ENCODE measurements at regions not wholly inside any gene's neighbourhood (a gene's known extent, or its start where the extent isn't known, plus 50 kb on each side); places are given as distances from the start of the nearest gene placed in this dataset.

DNA sequence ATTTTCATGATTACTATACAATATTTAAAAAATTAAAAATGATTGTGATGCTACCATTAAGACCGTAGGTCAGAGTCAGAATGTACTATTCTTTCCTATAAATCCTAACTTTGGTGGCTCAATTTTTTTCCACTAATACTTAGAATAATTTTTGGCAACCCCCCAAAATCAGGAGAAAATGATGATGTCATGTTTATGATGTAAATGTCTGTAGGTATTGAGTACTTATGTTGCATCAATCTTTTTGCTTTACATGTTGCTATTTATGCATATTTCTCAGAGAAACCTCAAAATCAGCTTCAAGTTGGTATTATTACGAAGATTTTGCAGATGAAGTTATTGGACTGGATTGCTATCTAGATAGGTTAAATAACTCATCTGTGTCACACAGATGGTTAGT is 371.2 kb downstream of the ADGRL2 start:
- intact Hi-C loops (cut with micrococcal nuclease) = no loop called here
- H3K36me3 Mint-ChIP-seq (ENCODE audit: low read depth) = no peaks in the 10 kb centered on the region
- H3K27me3 Mint-ChIP-seq (ENCODE audit: low read depth) = no peaks in the 10 kb centered on the region
- H3K4me1 Mint-ChIP-seq (ENCODE audit: low read depth) = no peaks in the 10 kb centered on the region
- no peak for DNase-seq (ENCODE audit: low spot score)
- peaks cover 8% of the 10 kb centered on the region for H3K9me3 Mint-ChIP-seq
- no peak overlapping the region for H3K27ac Mint-ChIP-seq
- H3K4me3 Mint-ChIP-seq (ENCODE audit: low read depth) = no peak overlapping the region

DNA sequence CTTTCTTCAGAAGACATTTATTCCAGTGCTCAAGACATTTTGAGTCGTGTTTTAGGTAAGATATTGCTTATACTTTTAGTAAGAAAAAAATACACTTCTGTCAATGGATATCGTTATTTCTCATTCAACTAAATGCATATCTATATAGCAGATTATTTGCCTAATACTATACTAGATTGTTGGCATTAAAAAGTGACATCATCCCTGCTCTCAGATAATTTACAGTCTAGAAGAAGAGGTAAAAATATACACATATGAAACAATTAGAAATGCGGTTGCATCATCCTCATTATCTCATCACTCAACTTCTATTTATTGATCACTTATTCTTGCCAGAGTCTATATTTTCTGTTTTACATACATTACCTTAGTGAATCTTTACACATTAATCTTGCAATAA is 367.7 kb downstream of the ADGRL2 start:
- H3K36me3 Mint-ChIP-seq (ENCODE audit: low read depth) = no peaks in the 10 kb centered on the region
- no peak for DNase-seq (ENCODE audit: low spot score)
- peaks cover 6% of the 10 kb centered on the region for H3K9me3 Mint-ChIP-seq
- H3K27ac Mint-ChIP-seq = no peak overlapping the region
- intact Hi-C loops (cut with micrococcal nuclease) = no loop called here
- no peak overlapping the region for H3K4me3 Mint-ChIP-seq (ENCODE audit: low read depth)
- no peaks in the 10 kb centered on the region for H3K27me3 Mint-ChIP-seq (ENCODE audit: low read depth)
- H3K4me1 Mint-ChIP-seq (ENCODE audit: low read depth) = no peaks in the 10 kb centered on the region

DNA sequence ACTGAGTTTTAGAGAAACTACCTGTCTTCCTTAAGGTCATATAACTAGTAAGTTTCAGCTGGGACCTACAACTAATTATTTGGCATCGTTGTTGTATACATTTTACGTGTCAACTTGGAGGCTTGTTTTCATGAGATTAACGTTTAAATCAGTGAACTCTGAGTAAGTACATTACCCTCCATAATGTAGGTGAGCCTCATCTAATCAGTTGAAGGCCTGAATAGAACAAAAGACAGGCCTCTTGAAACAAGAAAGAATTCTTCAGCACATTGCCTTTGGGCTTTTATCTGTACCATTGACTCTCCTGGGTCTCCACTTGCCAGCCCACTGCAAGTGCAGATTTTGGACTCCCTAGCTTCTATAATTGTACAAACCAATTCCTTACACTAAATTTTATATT is 364.6 kb downstream of the ADGRL2 start:
- DNase-seq (ENCODE audit: low spot score) = no peak
- Mint-ChIP-seq H3K4me1 (ENCODE audit: low read depth) (peaks cover 18% of the 10 kb centered on the region), H3K27ac (no peak overlapping the region)

DNA sequence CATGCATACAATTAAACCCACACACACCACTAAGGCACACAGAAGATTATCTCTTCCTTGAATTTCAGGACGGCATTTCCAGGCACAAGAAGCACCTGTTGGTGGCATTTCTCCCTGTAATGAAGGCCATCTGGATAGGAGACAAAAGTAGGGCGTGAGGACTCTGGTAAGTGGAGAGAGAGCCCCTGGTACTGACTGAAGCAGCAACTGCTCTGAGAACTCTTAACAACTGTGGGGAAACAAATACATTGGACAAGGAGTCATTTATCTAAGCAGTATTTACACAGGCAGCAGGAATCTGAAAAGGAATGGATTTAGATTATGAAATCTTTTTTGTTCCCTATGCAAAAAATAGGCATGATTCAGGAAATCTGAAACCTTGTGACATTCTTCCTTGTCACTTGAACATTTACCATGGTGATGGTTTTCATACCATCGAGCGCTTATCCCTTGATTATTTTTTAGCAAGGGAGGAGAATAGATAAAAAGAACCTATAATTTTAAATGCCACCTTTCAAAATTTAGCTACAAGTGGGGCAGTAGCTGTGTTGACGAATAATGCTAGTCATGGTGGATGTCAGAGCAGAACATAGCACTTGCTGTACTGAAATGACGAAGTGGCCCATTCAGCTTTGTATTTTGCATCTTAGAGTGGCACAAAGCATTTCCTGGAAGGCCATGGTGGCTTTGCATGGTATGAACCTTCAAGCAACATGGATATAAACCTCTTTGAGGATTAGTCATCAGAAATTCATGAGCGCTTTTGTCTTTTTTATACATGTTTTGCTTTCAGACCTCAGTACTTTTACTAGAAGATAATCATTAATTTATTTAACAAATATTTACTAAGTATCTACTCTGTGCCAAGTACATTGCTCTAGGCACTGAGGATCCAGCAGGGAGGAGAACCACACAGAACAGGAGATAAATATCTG is 362.0 kb downstream of the ADGRL2 start:
- H3K4me1 Mint-ChIP-seq (ENCODE audit: low read depth) = peaks cover 18% of the 10 kb centered on the region
- no peak overlapping the region for H3K27ac Mint-ChIP-seq
- no peak overlapping the region for H3K4me3 Mint-ChIP-seq (ENCODE audit: low read depth)
- intact Hi-C loops (cut with micrococcal nuclease) = no loop called here
- DNase-seq (ENCODE audit: low spot score) = no peak
- H3K27me3 Mint-ChIP-seq (ENCODE audit: low read depth) = no peaks in the 10 kb centered on the region
- no peaks in the 10 kb centered on the region for H3K36me3 Mint-ChIP-seq (ENCODE audit: low read depth)
- H3K9me3 Mint-ChIP-seq = no peaks in the 10 kb centered on the region

More for the DNA sequence above, 364.6 kb downstream of the ADGRL2 start:
- H3K27me3 Mint-ChIP-seq (ENCODE audit: low read depth) = no peaks in the 10 kb centered on the region
- no peaks in the 10 kb centered on the region for H3K9me3 Mint-ChIP-seq
- no peaks in the 10 kb centered on the region for H3K36me3 Mint-ChIP-seq (ENCODE audit: low read depth)
- intact Hi-C loops (cut with micrococcal nuclease) = no loop called here
- H3K4me3 Mint-ChIP-seq (ENCODE audit: low read depth) = no peak overlapping the region

DNA sequence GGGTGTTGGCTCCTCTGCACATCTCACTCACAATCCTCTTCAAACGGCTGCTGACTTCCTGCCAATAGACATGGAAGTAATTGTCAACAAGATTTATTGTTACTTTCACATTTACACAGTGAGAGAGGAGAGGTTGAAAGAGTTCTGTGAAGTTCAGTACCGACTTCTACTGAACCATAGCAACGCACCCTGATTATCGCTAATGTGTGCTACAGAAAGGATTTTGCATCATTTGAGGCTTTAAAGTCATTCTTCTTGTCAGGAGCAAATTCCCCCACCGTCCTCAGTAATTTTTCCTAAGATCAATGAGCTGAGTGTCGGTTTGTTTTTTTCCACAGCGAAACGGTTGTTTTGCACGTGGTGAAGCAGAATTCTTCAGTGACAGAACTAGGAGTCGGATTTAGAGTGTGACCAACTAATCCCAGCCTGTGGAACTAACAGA is 361.0 kb downstream of the ADGRL2 start:
- Mint-ChIP-seq H3K4me3 (ENCODE audit: low read depth) (peak overlapping the region; percentile 51), H3K27me3 (ENCODE audit: low read depth) (no peaks in the 10 kb centered on the region), H3K9me3 (no peaks in the 10 kb centered on the region), H3K36me3 (ENCODE audit: low read depth) (no peaks in the 10 kb centered on the region), H3K4me1 (ENCODE audit: low read depth) (peaks cover 18% of the 10 kb centered on the region), H3K27ac (peak overlapping the region; percentile 28)
- DNase-seq (ENCODE audit: low spot score) = no peak
- intact Hi-C loops (cut with micrococcal nuclease) = no loop called here

DNA sequence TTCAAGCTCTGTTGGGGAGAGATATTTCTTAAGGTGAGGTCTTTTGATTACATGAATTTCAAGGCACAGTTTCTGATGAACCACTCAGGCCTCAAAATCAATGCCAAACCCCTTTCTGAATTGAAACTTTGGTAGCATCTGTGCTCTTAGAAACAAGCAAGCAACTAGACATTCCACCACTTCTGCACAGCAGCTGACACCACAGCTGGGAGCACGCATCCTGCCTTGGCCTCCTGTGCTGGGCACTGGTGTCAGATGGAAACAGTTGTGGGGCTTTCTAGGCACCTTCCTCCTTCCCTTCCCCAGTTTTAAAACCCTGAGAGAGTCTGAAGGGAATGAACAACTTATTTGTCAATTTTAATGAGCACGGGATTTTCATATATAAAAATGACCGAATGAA is 360.2 kb downstream of the ADGRL2 start:
- Mint-ChIP-seq H3K27me3 (ENCODE audit: low read depth) (no peaks in the 10 kb centered on the region), H3K27ac (no peak overlapping the region), H3K9me3 (no peaks in the 10 kb centered on the region), H3K36me3 (ENCODE audit: low read depth) (no peaks in the 10 kb centered on the region), H3K4me3 (ENCODE audit: low read depth) (no peak overlapping the region), H3K4me1 (ENCODE audit: low read depth) (peaks cover 18% of the 10 kb centered on the region)
- no peak for DNase-seq (ENCODE audit: low spot score)
- intact Hi-C loops (cut with micrococcal nuclease) = no loop called here

DNA sequence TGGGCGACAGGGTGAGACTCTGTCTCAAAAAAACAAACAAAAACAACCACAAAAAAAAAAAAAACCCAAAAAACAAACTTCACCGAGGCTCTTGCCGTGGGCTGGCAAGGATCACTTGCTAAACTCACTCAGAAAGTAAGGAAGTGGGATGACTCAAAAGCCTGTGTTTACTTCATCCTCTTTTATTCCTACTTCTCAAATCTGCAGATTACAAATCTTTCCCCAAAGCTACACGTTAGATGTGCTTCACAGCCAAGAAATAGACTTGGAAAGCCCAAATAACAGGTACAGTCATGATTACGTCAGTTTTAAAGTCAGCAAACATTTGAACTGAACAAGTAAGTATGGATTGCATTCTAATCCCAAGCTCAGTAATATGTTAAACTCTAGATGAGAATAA is 359.3 kb downstream of the ADGRL2 start:
- intact Hi-C loops (cut with micrococcal nuclease) = no loop called here
- Mint-ChIP-seq H3K27ac (no peak overlapping the region), H3K4me1 (ENCODE audit: low read depth) (peaks cover 18% of the 10 kb centered on the region), H3K9me3 (no peaks in the 10 kb centered on the region), H3K4me3 (ENCODE audit: low read depth) (no peak overlapping the region), H3K36me3 (ENCODE audit: low read depth) (no peaks in the 10 kb centered on the region), H3K27me3 (ENCODE audit: low read depth) (no peaks in the 10 kb centered on the region)
- DNase-seq (ENCODE audit: low spot score) = no peak

DNA sequence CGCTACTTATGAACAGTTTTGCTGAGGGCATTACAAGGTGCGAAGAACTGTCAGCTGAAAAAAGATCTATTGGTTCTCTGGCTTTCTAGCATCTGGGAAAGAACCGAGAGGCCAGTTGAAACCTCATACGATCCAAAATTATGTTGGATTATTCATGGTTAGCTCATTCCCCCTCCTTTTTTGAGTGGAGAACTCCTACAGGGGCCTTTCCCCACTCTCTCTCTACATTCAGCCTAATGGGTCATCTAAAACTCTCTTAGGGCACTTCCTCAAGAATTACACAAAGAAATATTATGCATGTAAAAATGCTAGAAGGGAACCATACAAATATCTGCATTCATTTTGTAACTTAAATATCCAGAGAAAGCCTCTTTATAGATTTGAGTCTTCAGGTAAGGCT is 358.2 kb downstream of the ADGRL2 start:
- Mint-ChIP-seq H3K27ac (no peak overlapping the region), H3K36me3 (ENCODE audit: low read depth) (no peaks in the 10 kb centered on the region), H3K4me3 (ENCODE audit: low read depth) (no peak overlapping the region), H3K9me3 (no peaks in the 10 kb centered on the region), H3K4me1 (ENCODE audit: low read depth) (peaks cover 18% of the 10 kb centered on the region), H3K27me3 (ENCODE audit: low read depth) (no peaks in the 10 kb centered on the region)
- DNase-seq (ENCODE audit: low spot score) = no peak
- intact Hi-C loops (cut with micrococcal nuclease) = no loop called here

DNA sequence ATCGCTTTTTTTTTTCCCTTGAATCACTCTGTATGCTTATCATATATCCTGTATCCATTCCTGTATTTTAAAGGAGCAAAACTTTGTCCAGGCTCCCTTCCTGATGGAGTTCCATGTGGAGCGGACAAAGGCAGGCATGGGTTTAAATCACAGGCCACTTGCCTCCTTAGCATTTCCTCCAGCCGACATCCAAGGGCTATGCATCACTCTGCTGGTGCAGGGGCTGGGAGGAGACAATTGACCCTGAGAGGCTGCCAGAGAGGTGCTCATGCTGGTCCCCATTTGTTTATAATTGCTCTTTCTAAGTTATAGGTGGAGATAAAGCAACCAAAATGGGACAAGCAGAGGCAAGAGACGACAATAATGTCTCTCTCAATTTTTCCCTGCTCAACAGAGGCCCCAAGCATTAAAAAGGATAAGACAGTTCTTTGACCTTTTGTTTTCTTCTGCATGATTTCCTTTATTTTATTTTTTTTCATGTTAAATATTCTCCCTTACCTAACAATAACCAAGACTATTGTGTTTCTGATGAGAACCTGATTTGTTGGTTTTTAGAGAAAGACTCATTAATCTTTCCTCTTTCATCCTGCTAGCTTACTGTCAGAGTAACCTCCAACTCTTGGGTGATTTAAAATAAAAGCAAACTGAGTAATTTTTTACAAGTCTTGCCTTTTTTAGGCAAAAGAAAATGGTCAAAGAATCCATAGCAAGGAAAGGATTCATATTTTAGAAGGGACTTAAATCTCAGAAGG is 353.7 kb downstream of the ADGRL2 start:
- Mint-ChIP-seq H3K4me3 (ENCODE audit: low read depth) (no peak overlapping the region), H3K27ac (no peak overlapping the region), H3K4me1 (ENCODE audit: low read depth) (no peaks in the 10 kb centered on the region), H3K9me3 (no peaks in the 10 kb centered on the region), H3K36me3 (ENCODE audit: low read depth) (no peaks in the 10 kb centered on the region), H3K27me3 (ENCODE audit: low read depth) (no peaks in the 10 kb centered on the region)
- intact Hi-C loops (cut with micrococcal nuclease) = no loop called here
- DNase-seq (ENCODE audit: low spot score) = no peak

DNA sequence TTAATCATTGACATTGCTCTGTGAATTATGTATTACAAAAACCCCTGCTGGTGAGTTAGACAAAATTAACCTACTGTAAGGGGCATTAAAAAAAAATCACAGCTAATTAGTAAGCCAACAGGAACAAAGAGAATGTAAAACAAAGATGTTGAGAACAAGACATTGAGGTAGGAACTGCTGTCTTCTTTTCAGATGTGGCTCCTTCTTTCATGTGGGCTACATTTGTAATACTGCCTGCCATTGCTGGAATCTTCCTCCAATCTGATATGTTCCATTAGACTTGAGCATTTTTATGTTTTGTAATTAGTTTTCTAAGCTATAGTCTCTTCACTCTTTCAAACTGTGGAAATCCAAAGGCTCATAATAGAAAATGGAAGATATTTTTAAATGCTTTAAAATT is 353.0 kb downstream of the ADGRL2 start:
- Mint-ChIP-seq H3K4me3 (ENCODE audit: low read depth) (no peak overlapping the region), H3K4me1 (ENCODE audit: low read depth) (no peaks in the 10 kb centered on the region), H3K27ac (no peak overlapping the region), H3K27me3 (ENCODE audit: low read depth) (no peaks in the 10 kb centered on the region), H3K9me3 (no peaks in the 10 kb centered on the region), H3K36me3 (ENCODE audit: low read depth) (no peaks in the 10 kb centered on the region)
- no peak for DNase-seq (ENCODE audit: low spot score)
- intact Hi-C loops (cut with micrococcal nuclease) = no loop called here

DNA sequence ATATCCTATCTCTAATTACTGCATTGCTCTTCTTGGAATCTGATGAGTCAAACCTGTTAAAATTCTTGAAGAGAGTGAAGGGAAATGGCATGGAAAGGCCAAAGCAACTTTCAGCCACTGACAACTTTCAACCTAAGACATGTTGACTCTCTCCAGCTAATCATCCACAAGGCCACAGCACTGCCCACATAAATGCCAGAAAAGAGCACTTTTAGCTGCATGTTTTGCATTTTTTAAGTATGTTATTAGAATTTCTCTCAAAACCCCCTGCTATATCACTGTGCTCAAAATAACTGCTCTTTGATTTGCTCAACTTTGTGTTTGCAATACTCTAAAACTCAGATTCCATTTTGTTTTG is 352.5 kb downstream of the ADGRL2 start:
- H3K27ac Mint-ChIP-seq = no peak overlapping the region
- H3K4me3 Mint-ChIP-seq (ENCODE audit: low read depth) = no peak overlapping the region
- no peaks in the 10 kb centered on the region for H3K4me1 Mint-ChIP-seq (ENCODE audit: low read depth)
- no peaks in the 10 kb centered on the region for H3K36me3 Mint-ChIP-seq (ENCODE audit: low read depth)
- no peaks in the 10 kb centered on the region for H3K27me3 Mint-ChIP-seq (ENCODE audit: low read depth)
- intact Hi-C loops (cut with micrococcal nuclease) = no loop called here
- H3K9me3 Mint-ChIP-seq = no peaks in the 10 kb centered on the region
- no peak for DNase-seq (ENCODE audit: low spot score)

DNA sequence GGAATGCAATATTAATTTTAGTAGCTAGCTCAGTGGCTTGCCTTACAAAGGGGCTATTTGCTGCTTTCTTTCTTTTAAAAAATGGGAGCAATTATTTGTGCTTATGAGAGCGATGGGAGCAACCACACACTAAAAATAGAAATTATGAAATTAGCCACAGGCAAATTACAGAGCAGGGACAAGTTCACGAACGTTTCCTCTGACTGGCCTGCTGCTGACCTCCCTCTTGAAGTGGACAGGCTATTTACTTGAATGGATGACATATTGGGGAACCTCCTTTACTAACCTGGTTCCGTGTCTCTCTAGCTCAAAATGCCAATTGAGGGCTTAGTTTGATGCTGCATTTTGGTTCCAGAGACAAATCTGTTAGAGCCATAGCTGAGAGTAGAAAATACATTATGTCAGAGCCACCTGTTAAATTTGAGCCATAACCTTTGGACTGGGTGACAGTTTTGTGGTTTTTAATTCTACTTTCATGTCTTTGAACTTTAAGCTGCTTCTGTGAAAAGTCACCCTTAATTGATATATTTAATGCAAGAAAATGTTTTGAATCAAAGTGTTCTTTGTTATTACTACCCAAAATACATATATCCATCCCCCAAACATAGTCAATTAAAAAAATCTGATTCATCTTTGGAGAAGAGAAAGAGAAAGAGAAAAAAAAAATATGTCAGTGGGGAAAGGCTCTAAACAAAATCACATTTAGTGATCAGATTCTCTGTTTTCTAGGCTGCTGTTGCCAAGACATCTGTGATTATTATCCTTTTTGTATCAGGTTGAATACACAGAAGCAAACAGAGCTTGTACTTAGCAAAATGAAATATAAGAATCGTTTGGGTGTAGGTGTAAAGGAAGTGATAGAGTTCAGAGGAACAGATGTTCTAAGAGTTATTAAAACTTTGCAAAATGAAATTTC is 351.9 kb downstream of the ADGRL2 start:
- Mint-ChIP-seq H3K27me3 (ENCODE audit: low read depth) (no peaks in the 10 kb centered on the region), H3K9me3 (no peaks in the 10 kb centered on the region), H3K4me3 (ENCODE audit: low read depth) (no peak overlapping the region), H3K4me1 (ENCODE audit: low read depth) (no peaks in the 10 kb centered on the region), H3K27ac (no peak overlapping the region), H3K36me3 (ENCODE audit: low read depth) (no peaks in the 10 kb centered on the region)
- no peak for DNase-seq (ENCODE audit: low spot score)
- intact Hi-C loops (cut with micrococcal nuclease) = no loop called here

Data from activated T-helper 2 cell treated with anti-CD3 and anti-CD28 coated beads, Interferon-gamma antibody, Interleukin-2, Interleukin-4, amounts not matched to agents 10 μg/mL and 5 μg/mL and 100 μg/mL, durations not matched to agents 14 hours and 24 hours and 36 hours (primary cell).